ENCODE measurements at regions not wholly inside any gene's neighbourhood (a gene's known extent, or its start where the extent isn't known, plus 50 kb on each side); places are given as distances from the start of the nearest gene placed in this dataset.

DNA sequence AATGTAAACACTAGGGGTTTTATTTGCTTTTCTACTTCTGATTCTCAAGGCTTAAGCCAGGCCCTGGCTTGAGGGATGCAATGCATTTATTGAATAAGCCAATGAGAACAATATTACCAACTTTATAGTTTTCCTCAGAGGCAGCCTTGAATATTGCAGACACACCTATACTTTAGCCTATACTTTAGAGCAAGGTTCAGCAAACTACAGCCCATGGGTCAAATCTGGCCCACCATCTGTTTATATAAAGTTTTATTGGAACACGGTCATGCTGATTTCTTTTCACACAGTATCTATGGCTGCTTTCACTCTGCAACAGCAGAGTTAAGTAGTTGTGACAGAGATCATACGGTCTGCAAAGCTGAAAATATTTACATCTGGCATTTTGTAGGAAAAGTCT lies 50.3 kb upstream of the E2F8 start:
- in situ Hi-C loops (cut with MboI; ENCODE audit: low pct_unique_long_range_greater_than_20kb, low sequenced_read_pairs): no loop called here
- no peak for DNase-seq

All from KBM-7 (cell line).